Natural killer cell (primary cell): ENCODE measurements at regions not wholly inside any gene's neighbourhood (a gene's known extent, or its start where the extent isn't known, plus 50 kb on each side); places are given as distances from the start of the nearest gene placed in this dataset.

Experiments used
- ATAC-seq, 3 donors: fragments of 150-1000 bp in 2 of 3; fragments of 200-7000 bp in 1 of 3; cut with Tn5 transposase; 1 replicate in 1 of 3; 2 replicates in 2 of 3; pipeline ENCODE4 v1.10.0; 2021; ENCODE audit warnings: mild to moderate bottlenecking in 2 of 3, moderate library complexity in 2 of 3
- DNase-seq, 2 donors: peaks; one replicate each; pipeline versions ENCODE4 v3.0.0 to v3.0.0-alpha.2; 2013 to 2021; ENCODE audit warnings: mixed read lengths in 1 of 2
- H3K27ac ChIP-seq: one replicate; pipeline ENCODE4 v1.5.1; 2013; ENCODE audit warnings: mild to moderate bottlenecking, low read length
- H3K27me3 ChIP-seq: one replicate; pipeline ENCODE4 v1.6.1; 2013; ENCODE audit warnings: low read length; ENCODE audit not compliant: control insufficient read depth, insufficient read depth
- H3K36me3 ChIP-seq: one replicate; pipeline ENCODE4 v1.6.1; 2013; ENCODE audit warnings: low read length; ENCODE audit not compliant: control insufficient read depth, insufficient read depth
- H3K4me1 ChIP-seq: one replicate; pipeline ENCODE4 v1.6.1; 2013; ENCODE audit warnings: low read length; ENCODE audit not compliant: control insufficient read depth, insufficient read depth
- H3K4me3 ChIP-seq: one replicate; pipeline ENCODE4 v1.5.1; 2013; ENCODE audit warnings: low read length
- H3K9me3 ChIP-seq: one replicate; pipeline ENCODE4 v1.6.1; 2013; ENCODE audit warnings: low read length; ENCODE audit not compliant: control insufficient read depth, insufficient read depth
- H3K27ac Mint-ChIP-seq, 2 donors: one replicate each; pipeline ENCODE4 v1.8.0; 2022; ENCODE audit warnings: mild to moderate bottlenecking in 2 of 2, mixed read lengths in 2 of 2, moderate library complexity in 1 of 2
- H3K27me3 Mint-ChIP-seq, 2 donors: one replicate each; pipeline ENCODE4 v1.8.0; 2022; ENCODE audit warnings: low read depth in 2 of 2, mixed read lengths in 2 of 2
- H3K36me3 Mint-ChIP-seq: one replicate; pipeline ENCODE4 v1.8.0; 2022; ENCODE audit warnings: mixed read lengths
- H3K4me1 Mint-ChIP-seq, 2 donors: one replicate each; pipeline ENCODE4 v1.8.0; 2022; ENCODE audit warnings: mixed read lengths in 2 of 2
- H3K4me3 Mint-ChIP-seq: one replicate; pipeline ENCODE4 v1.8.0; 2022; ENCODE audit warnings: mild to moderate bottlenecking, moderate library complexity, mixed read lengths
- H3K9me3 Mint-ChIP-seq, 2 donors: one replicate each; pipeline ENCODE4 v1.8.0; 2022; ENCODE audit warnings: mixed read lengths in 2 of 2
- WGBS: methylation state at CpG from one replicate; pipeline ENCODE4 v1.1.7; 2013; ENCODE audit warnings: missing lambda C conversion rate; ENCODE audit not compliant: insufficient coverage; 5-methylcytosine and 5-hydroxymethylcytosine counted together
- intact Hi-C: fragments of 100-400 bp; cut with micrococcal nuclease; formaldehyde crosslinking; loops from one replicate; pipeline ENCODE4 v1.14.2; 2022
- TF ChIP-seq, protein P1 (sequence below): fragments of 200-600 bp; IDR thresholded peaks from one replicate; pipeline ENCODE4 v1.8.0; 2022; ENCODE audit warnings: antibody characterized with exemption

DNA sequence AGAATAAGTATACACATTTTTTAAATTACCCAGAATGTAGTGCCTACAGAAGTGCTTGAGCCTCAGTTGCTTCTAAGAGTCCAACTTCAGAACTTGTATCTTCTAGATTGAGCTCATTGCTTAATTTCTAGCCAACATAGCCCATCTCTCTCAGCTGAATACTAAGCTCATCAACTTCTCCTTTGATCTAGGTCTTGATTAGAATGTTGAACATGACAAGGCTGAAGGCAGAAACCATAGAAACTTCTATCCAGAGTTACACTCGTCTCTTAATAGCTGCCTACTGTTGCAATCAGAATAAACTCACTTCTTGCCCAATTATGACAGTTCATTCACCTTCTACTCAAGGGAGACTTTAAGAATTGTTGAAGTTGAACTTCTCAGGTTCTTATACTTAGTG, 327.3 kb upstream of the THBS1 start:
- DNase-seq (no peak), ATAC-seq (peak in 1 of 3 donors; percentile 82)
- no peak overlapping the region for H3K4me3 ChIP-seq
- no peak overlapping the region for H3K27ac ChIP-seq
- no peak overlapping the region for H3K27ac Mint-ChIP-seq
- H3K36me3 ChIP-seq = no peaks in the 10 kb centered on the region
- 33% methylated on average over 1 of the region's 1 CpG for WGBS
- TF ChIP-seq, protein P1, sequence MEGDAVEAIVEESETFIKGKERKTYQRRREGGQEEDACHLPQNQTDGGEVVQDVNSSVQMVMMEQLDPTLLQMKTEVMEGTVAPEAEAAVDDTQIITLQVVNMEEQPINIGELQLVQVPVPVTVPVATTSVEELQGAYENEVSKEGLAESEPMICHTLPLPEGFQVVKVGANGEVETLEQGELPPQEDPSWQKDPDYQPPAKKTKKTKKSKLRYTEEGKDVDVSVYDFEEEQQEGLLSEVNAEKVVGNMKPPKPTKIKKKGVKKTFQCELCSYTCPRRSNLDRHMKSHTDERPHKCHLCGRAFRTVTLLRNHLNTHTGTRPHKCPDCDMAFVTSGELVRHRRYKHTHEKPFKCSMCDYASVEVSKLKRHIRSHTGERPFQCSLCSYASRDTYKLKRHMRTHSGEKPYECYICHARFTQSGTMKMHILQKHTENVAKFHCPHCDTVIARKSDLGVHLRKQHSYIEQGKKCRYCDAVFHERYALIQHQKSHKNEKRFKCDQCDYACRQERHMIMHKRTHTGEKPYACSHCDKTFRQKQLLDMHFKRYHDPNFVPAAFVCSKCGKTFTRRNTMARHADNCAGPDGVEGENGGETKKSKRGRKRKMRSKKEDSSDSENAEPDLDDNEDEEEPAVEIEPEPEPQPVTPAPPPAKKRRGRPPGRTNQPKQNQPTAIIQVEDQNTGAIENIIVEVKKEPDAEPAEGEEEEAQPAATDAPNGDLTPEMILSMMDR = no peak
- no peaks in the 10 kb centered on the region for H3K36me3 Mint-ChIP-seq
- no peaks in the 10 kb centered on the region for H3K4me1 ChIP-seq
- H3K9me3 ChIP-seq = no peaks in the 10 kb centered on the region
- no peaks in the 10 kb centered on the region for H3K9me3 Mint-ChIP-seq
- no peak overlapping the region for H3K4me3 Mint-ChIP-seq
- no peaks in the 10 kb centered on the region for H3K4me1 Mint-ChIP-seq
- intact Hi-C loops = no loop called here
- peaks cover 13 to 22% of the 10 kb centered on the region in 2 donors for H3K27me3 Mint-ChIP-seq
- peaks cover 2% of the 10 kb centered on the region for H3K27me3 ChIP-seq

DNA sequence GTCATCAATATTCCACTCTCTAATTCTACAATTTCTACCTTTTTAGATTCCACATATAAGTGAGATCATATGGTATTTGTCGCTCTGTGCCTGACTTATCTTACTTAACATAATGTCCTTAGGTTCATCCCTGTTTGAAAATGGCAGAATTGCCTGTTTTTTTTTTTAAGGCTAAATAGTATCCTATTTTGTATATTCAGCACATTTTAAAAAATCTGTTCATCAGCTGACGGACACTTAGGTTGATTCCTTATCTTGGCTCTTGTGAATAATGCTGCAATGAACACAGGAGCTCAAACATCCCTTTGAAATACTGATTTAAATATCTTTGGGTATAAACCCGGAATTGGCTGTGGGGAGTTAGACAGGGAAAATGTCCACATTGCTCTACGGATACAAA, 326.7 kb upstream of the THBS1 start:
- Mint-ChIP-seq H3K4me1 (no peaks in the 10 kb centered on the region), H3K9me3 (no peaks in the 10 kb centered on the region), H3K36me3 (no peaks in the 10 kb centered on the region), H3K27ac (no peak overlapping the region), H3K4me3 (no peak overlapping the region), H3K27me3 (peaks cover 13 to 21% of the 10 kb centered on the region in 2 donors)
- H3K27ac ChIP-seq = no peak overlapping the region
- ATAC-seq (no peak), DNase-seq (no peak)
- peaks cover 2% of the 10 kb centered on the region for H3K27me3 ChIP-seq
- 89% methylated on average over 4 of the region's 4 CpGs for WGBS
- TF ChIP-seq, protein P1 = no peak
- no peaks in the 10 kb centered on the region for H3K36me3 ChIP-seq
- H3K9me3 ChIP-seq = no peaks in the 10 kb centered on the region
- no peaks in the 10 kb centered on the region for H3K4me1 ChIP-seq
- intact Hi-C loops = no loop called here
- H3K4me3 ChIP-seq = no peak overlapping the region

DNA sequence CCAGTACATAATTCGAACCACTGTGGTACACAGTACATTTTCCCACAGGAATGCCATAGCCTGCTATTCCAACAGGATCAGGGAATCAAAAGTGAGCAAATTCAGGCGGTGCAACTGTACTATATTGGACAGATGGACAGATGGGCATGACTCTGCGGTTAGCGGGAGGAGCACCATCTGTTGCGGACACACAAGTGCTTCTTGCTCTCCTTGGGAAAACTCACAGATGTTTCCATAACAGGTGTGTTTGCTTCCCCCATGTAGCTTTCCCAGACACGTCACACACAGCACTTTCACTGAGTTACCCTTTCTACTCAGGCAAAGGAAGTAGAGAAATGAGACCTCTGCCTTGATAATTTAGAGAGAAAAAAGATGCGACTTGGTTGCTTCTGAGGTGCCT, 325.1 kb upstream of the THBS1 start:
- ATAC-seq (no peak), DNase-seq (no peak)
- Histone ChIP-seq H3K4me1 (no peaks in the 10 kb centered on the region), H3K9me3 (no peaks in the 10 kb centered on the region), H3K4me3 (no peak overlapping the region), H3K36me3 (no peaks in the 10 kb centered on the region), H3K27ac (no peak overlapping the region), H3K27me3 (peaks cover 2% of the 10 kb centered on the region)
- Mint-ChIP-seq H3K4me1 (no peaks in the 10 kb centered on the region), H3K27ac (no peak overlapping the region), H3K4me3 (no peak overlapping the region), H3K36me3 (no peaks in the 10 kb centered on the region), H3K27me3 (peaks cover 14 to 23% of the 10 kb centered on the region in 2 donors), H3K9me3 (no peaks in the 10 kb centered on the region)
- intact Hi-C loops = no loop called here
- 88% methylated on average over 6 of the region's 7 CpGs for WGBS
- TF ChIP-seq, protein P1 = no peak

DNA sequence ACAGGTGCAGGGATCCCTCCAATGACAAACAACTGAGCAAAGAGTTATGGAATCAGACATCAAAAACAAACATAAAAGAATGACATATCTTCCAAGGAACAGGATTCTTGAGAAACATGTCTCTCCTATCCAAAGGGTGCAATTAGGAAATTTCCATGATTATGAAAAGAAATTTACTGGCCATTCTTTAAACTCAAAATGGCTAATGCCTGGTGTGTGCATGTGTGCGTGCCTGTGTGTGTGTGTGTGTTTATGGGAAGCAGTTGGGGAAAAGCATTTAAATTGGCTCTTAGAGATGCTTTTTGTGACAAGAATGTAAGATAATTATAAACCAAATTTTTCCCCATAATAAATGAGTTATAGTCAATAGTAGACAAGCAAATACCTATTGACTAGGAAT, 320.5 kb upstream of the THBS1 start:
- 88% methylated on average over 1 of the region's 1 CpG for WGBS
- no peaks in the 10 kb centered on the region for H3K9me3 Mint-ChIP-seq
- ATAC-seq (no peak), DNase-seq (no peak)
- no peak overlapping the region for H3K27ac Mint-ChIP-seq
- H3K27me3 Mint-ChIP-seq = peaks cover 14 to 18% of the 10 kb centered on the region in 2 donors
- Histone ChIP-seq H3K4me3 (no peak overlapping the region), H3K27me3 (peaks cover 2% of the 10 kb centered on the region), H3K27ac (no peak overlapping the region), H3K9me3 (no peaks in the 10 kb centered on the region), H3K4me1 (no peaks in the 10 kb centered on the region), H3K36me3 (no peaks in the 10 kb centered on the region)
- H3K4me1 Mint-ChIP-seq = peaks cover 9 to 11% of the 10 kb centered on the region in 2 donors
- intact Hi-C loops = no loop called here
- no peaks in the 10 kb centered on the region for H3K36me3 Mint-ChIP-seq
- no peak overlapping the region for H3K4me3 Mint-ChIP-seq
- TF ChIP-seq, protein P1 = no peak
